Activated T-cell treated with anti-CD3 and anti-CD28 coated beads, Interleukin-2, amount 50 U/mL, for 4 hours (primary cell): ENCODE measurements at regions not wholly inside any gene's neighbourhood (a gene's known extent, or its start where the extent isn't known, plus 50 kb on each side); places are given as distances from the start of the nearest gene placed in this dataset.

Experiments
- ATAC-seq, 2 donors: fragments of 200-7000 bp; cut with Tn5 transposase; one replicate each; pipeline ENCODE4 v1.10.0; 2021
- DNase-seq: peaks from one replicate; pipeline ENCODE4 v3.0.0-alpha.2; 2020
- H3K27me3 Mint-ChIP-seq: one replicate; pipeline ENCODE4 v1.8.0; 2021; ENCODE audit warnings: low read depth, mixed read lengths
- H3K36me3 Mint-ChIP-seq: one replicate; pipeline ENCODE4 v1.8.0; 2022; ENCODE audit warnings: mixed read lengths; ENCODE audit not compliant: insufficient read depth
- H3K4me1 Mint-ChIP-seq: one replicate; pipeline ENCODE4 v1.8.0; 2021; ENCODE audit warnings: low read depth, mixed read lengths
- H3K4me3 Mint-ChIP-seq: one replicate; pipeline ENCODE4 v1.8.0; 2021; ENCODE audit warnings: mild to moderate bottlenecking, moderate library complexity, mixed read lengths
- H3K9me3 Mint-ChIP-seq: one replicate; pipeline ENCODE4 v1.8.0; 2021; ENCODE audit warnings: mixed read lengths

DNA sequence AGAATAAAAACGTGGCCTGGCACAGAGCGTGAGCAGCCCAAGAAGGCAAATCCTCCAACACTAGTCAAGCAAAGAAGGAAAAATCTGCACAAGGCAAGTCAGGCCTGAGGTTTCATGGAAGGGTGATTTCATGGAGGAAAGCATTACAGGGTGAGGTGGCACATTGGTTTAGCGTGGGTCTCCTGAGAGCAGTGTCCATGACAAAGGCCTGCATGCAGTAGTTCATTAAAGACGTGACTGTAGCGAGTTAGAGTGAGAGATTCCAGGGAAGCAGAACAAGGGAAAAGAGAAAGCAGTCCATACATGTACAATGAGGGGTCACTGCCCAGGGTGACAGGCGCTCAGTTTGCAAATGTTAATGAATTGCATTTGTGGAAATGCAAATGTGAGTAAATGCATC, 285.0 kb upstream of the ERCC4 start:
- no peaks in the 10 kb centered on the region for H3K4me1 Mint-ChIP-seq
- H3K36me3 Mint-ChIP-seq, result no peaks in the 10 kb centered on the region
- ATAC-seq, result no peak
- H3K27me3 Mint-ChIP-seq, result no peaks in the 10 kb centered on the region
- no peak overlapping the region for H3K4me3 Mint-ChIP-seq
- H3K9me3 Mint-ChIP-seq, result peaks cover 4% of the 10 kb centered on the region
- DNase-seq, result no peak

DNA sequence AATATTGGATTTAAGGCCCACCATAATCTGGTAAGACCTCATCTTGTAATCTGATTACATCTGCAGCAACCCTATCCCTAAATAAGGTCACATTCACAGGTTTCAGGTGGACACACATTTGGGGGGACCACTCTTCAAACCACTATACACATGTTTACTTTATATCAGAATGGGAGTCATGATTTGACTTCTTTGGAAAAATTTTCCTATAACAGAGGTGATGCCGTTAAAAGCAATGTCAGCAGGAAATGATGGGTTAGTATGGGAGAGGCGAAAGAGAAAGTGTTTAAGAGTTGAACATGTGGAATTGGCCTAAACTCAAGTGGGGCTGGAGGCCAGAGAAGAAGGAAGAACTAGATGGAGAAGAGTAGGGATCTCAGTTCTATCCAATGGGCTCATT, 281.7 kb upstream of the ERCC4 start:
- Mint-ChIP-seq H3K9me3 (peaks cover 7% of the 10 kb centered on the region), H3K4me3 (no peak overlapping the region), H3K36me3 (no peaks in the 10 kb centered on the region), H3K4me1 (no peaks in the 10 kb centered on the region), H3K27me3 (no peaks in the 10 kb centered on the region)
- DNase-seq (no peak), ATAC-seq (no peak)

DNA sequence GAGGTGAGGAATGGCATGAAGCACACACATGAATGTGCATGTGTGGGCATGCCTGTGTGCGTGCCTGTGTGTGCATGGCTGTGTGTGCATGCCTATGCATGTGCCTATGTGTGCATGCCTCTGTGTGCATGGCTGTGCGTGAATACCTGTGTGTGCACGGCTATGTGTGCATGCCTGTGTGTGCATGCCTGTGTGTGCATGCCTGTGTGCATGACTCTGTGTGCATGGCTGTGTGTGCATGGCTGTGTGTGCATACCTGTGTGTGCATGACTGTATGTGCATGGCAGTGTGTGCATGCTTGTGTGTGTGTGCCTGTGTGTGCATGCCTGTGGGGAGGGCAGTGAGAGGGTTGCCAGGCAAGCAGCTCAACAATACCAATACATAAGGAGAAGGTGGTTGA, 276.5 kb upstream of the ERCC4 start:
- Mint-ChIP-seq H3K9me3 (peaks cover 7% of the 10 kb centered on the region), H3K27me3 (no peaks in the 10 kb centered on the region), H3K4me3 (no peak overlapping the region), H3K4me1 (no peaks in the 10 kb centered on the region), H3K36me3 (no peaks in the 10 kb centered on the region)
- ATAC-seq, result no peak
- DNase-seq, result no peak

GRCh38 chr16:13645601-13646245, 274.2 kb upstream of the ERCC4 start:
- no peaks in the 10 kb centered on the region for H3K4me1 Mint-ChIP-seq
- ATAC-seq, result no peak
- no peak overlapping the region for H3K4me3 Mint-ChIP-seq
- H3K27me3 Mint-ChIP-seq, result no peaks in the 10 kb centered on the region
- H3K36me3 Mint-ChIP-seq, result no peaks in the 10 kb centered on the region
- DNase-seq, result no peak
- peaks cover 7% of the 10 kb centered on the region for H3K9me3 Mint-ChIP-seq

GRCh38 chr16:13660807-13661206, 259.1 kb upstream of the ERCC4 start:
- ATAC-seq, result no peak

DNA sequence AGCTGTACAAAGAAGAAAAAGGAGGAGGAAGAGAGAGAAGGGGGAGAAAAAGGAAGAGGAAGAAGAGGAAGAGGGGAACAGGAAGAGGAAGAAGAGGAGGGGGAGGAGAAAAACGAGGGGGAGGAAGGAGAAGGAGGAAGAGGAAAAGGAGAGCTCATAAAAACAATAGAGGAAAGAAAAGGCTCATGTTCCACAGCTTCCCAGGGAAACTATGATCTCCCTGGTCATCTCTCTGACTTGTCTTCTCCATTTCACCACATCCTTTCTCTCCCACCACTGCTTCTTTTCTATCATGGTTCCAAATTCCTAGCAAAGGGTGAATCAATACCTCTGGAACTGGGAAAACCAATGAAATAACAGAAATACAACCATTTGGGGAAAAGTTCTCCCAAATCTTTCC, 254.1 kb upstream of the ERCC4 start:
- Mint-ChIP-seq H3K27me3 (no peaks in the 10 kb centered on the region), H3K9me3 (no peaks in the 10 kb centered on the region), H3K36me3 (no peaks in the 10 kb centered on the region), H3K4me3 (no peak overlapping the region), H3K4me1 (no peaks in the 10 kb centered on the region)
- ATAC-seq (no peak), DNase-seq (no peak)

More at GRCh38 chr16:13660807-13661206, 259.1 kb upstream of the ERCC4 start:
- Mint-ChIP-seq H3K4me3 (no peak overlapping the region), H3K4me1 (no peaks in the 10 kb centered on the region), H3K27me3 (no peaks in the 10 kb centered on the region), H3K9me3 (peaks cover 3% of the 10 kb centered on the region), H3K36me3 (no peaks in the 10 kb centered on the region)
- no peak for DNase-seq

DNA sequence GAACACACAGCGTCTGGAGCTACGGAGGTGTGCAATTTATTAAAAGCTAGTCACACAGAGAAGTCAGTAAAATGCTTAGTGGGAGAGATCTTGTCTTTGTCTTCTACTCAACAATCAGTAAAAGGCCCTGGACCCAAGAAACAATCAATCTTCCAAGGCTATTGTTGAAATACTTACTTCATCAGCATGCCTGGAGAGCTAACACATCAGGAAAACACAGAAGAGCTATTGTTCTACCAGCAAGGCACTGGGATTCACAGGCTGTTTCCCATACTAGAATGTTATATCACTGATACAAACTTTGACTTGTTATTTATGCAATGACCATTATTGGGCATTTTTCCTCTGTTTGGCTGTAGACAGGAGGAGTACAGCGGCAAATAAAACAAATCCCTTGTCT, 247.8 kb upstream of the ERCC4 start:
- no peaks in the 10 kb centered on the region for H3K36me3 Mint-ChIP-seq
- no peak for ATAC-seq
- no peaks in the 10 kb centered on the region for H3K4me1 Mint-ChIP-seq

GRCh38 chr16:13680021-13680889, 239.7 kb upstream of the ERCC4 start:
- no peak for DNase-seq
- H3K27me3 Mint-ChIP-seq, result no peaks in the 10 kb centered on the region
- no peaks in the 10 kb centered on the region for H3K9me3 Mint-ChIP-seq
- no peaks in the 10 kb centered on the region for H3K4me1 Mint-ChIP-seq
- ATAC-seq, result no peak
- no peaks in the 10 kb centered on the region for H3K36me3 Mint-ChIP-seq
- no peak overlapping the region for H3K4me3 Mint-ChIP-seq

More for the DNA sequence above, 247.8 kb upstream of the ERCC4 start:
- Mint-ChIP-seq H3K4me3 (no peak overlapping the region), H3K9me3 (peaks cover 3% of the 10 kb centered on the region), H3K27me3 (no peaks in the 10 kb centered on the region)
- no peak for DNase-seq

DNA sequence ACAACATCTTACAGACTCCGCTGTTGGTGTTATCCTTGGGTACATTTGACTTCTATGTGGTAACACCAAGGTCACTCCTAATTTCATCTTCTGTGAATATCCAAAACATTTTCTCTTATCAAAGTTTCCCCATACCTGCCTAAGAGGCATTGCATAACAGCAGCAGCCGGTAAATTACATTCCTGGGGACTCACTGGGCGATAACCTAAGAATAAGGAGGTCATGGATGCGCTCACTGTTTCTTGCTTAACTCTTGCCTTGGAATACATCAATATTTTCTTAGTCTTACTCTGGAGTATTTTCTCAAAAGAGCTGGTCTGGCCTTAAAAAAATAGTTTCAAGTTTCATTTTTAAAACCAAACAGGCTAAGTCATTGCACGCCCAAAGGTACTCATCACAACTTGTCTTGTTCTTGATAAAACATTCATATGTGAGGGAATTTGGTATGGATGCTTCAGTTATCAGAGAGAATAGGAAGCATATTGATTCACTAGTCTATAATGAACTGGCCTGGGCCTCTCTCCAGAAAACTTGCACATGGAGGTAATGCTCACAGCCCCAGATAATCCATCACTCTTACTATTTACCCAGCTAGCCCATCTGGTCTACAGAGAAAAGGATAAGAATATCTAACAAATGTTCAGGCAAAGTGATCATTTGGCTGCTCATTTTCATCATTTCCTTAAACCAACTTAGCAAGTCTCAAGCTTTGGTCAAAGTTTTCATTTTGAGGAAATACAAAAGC, 235.0 kb upstream of the ERCC4 start:
- Mint-ChIP-seq H3K36me3 (no peaks in the 10 kb centered on the region), H3K27me3 (peaks cover 2% of the 10 kb centered on the region), H3K9me3 (peaks cover 4% of the 10 kb centered on the region), H3K4me1 (no peaks in the 10 kb centered on the region), H3K4me3 (no peak overlapping the region)
- no peak for DNase-seq
- no peak for ATAC-seq

- Mint-ChIP-seq H3K4me3 (no peak overlapping the region), H3K27me3 (no peaks in the 10 kb centered on the region), H3K4me1 (no peaks in the 10 kb centered on the region), H3K9me3 (peaks cover 54% of the 10 kb centered on the region), H3K36me3 (no peaks in the 10 kb centered on the region)
- DNase-seq (no peak), ATAC-seq (no peak)
Observed at GRCh38 chr16:13696017-13696416, 223.9 kb upstream of the ERCC4 start.

DNA sequence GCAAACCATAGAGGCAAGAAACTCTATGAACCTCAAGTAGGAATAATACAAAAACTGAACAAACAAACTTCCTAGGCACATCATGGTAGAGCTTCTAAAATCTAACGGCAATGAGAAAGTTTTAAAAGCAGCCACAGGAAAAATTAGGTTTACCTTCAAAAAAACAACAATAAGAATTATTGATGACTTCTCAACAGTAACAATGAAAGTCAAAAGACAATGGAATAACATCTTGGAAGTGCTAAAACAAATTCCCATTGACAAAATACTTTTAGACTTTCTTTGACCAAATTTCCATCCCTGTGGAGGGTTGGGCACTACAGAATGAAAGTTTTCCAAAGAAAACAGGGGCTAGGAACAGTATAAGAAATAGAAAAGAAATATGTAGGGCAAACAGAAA, 222.9 kb upstream of the ERCC4 start:
- DNase-seq, result no peak

GRCh38 chr16:13697568-13697967, 222.4 kb upstream of the ERCC4 start:
- no peaks in the 10 kb centered on the region for H3K36me3 Mint-ChIP-seq
- H3K4me1 Mint-ChIP-seq, result no peaks in the 10 kb centered on the region

More for the DNA sequence above, 222.9 kb upstream of the ERCC4 start:
- Mint-ChIP-seq H3K9me3 (peaks cover 51% of the 10 kb centered on the region), H3K27me3 (no peaks in the 10 kb centered on the region), H3K36me3 (no peaks in the 10 kb centered on the region), H3K4me1 (no peaks in the 10 kb centered on the region), H3K4me3 (no peak overlapping the region)
- ATAC-seq, result no peak

DNA sequence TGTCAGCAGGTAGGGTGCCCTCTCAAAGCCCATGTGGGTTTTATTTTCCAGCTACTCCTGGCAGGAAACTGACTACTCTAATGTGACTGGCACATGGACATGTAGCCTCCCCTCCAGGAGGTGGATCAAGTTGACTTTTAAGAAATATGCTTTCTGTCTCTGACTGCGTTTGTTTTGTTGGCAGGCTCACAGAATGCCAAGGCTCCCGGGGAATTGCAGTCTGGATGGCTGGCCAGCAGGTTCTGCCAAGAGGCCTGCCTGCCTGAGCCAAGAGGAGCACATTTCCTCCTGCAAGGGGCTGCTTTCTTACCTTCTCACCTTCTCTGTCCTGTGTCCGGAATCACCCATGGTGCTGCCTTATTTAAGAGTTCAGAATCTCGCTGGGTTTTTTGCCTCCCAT, 217.3 kb upstream of the ERCC4 start:
- peaks cover 22% of the 10 kb centered on the region for H3K9me3 Mint-ChIP-seq
- DNase-seq (no peak), ATAC-seq (no peak)
- no peaks in the 10 kb centered on the region for H3K27me3 Mint-ChIP-seq
- no peak overlapping the region for H3K4me3 Mint-ChIP-seq
- no peaks in the 10 kb centered on the region for H3K36me3 Mint-ChIP-seq
- H3K4me1 Mint-ChIP-seq, result no peaks in the 10 kb centered on the region

More at GRCh38 chr16:13697568-13697967, 222.4 kb upstream of the ERCC4 start:
- peaks cover 45% of the 10 kb centered on the region for H3K9me3 Mint-ChIP-seq
- no peak for DNase-seq
- no peak overlapping the region for H3K4me3 Mint-ChIP-seq
- no peak for ATAC-seq
- no peaks in the 10 kb centered on the region for H3K27me3 Mint-ChIP-seq

- Mint-ChIP-seq H3K9me3 (peaks cover 17% of the 10 kb centered on the region), H3K4me1 (no peaks in the 10 kb centered on the region)
- ATAC-seq, result no peak
Observed at GRCh38 chr16:13708347-13709120, 211.4 kb upstream of the ERCC4 start.

More at GRCh38 chr16:13708347-13709120, 211.4 kb upstream of the ERCC4 start:
- H3K4me3 Mint-ChIP-seq, result no peak overlapping the region
- no peak for DNase-seq
- H3K36me3 Mint-ChIP-seq, result no peaks in the 10 kb centered on the region
- no peaks in the 10 kb centered on the region for H3K27me3 Mint-ChIP-seq
